ENCODE measurements at regions not wholly inside any gene's neighbourhood (a gene's known extent, or its start where the extent isn't known, plus 50 kb on each side); places are given as distances from the start of the nearest gene placed in this dataset.

- H3K36me3 ChIP-seq (ENCODE audit: control insufficient read depth, insufficient read depth, low read length), result no peaks in the 10 kb centered on the region
- no peak overlapping the region for H3K4me3 ChIP-seq (ENCODE audit: extremely low read depth, insufficient read depth, low read length, poor library complexity, severe bottlenecking)
- no peak overlapping the region for H3K27ac ChIP-seq (ENCODE audit: low read depth, low read length, severe bottlenecking)
- H3K4me1 ChIP-seq (ENCODE audit: control insufficient read depth, insufficient read depth, low read length, poor library complexity, severe bottlenecking), result peaks cover 5% of the 10 kb centered on the region
- no peaks in the 10 kb centered on the region for H3K9me3 ChIP-seq (ENCODE audit: control insufficient read depth, low read length)
- WGBS, 2 experiments (ENCODE audit: insufficient coverage in 2 of 2), result no CpG with 5 or more reads among the region's 2 CpGs
Observed at GRCh38 chr6:112785408-112785807, 438.3 kb downstream of the RFPL4B start.

- 100% methylated on average over 2 of the region's 2 CpGs; no CpG with 5 or more reads in 1 of the 2 experiments for WGBS, 2 experiments (ENCODE audit: insufficient coverage in 2 of 2)
- Histone ChIP-seq H3K4me3 (ENCODE audit: extremely low read depth, insufficient read depth, low read length, poor library complexity, severe bottlenecking) (no peak overlapping the region), H3K9me3 (ENCODE audit: control insufficient read depth, low read length) (no peaks in the 10 kb centered on the region)
Observed at GRCh38 chr6:112786801-112787200, 439.7 kb downstream of the RFPL4B start.

GRCh38 chr6:112787371-112787770, 440.2 kb downstream of the RFPL4B start:
- WGBS, 2 experiments (ENCODE audit: insufficient coverage in 2 of 2), result 91 to 100% methylated on average over 1 to 4 of the region's 6 CpGs
- Histone ChIP-seq H3K4me3 (ENCODE audit: extremely low read depth, insufficient read depth, low read length, poor library complexity, severe bottlenecking) (no peak overlapping the region), H3K27ac (ENCODE audit: low read depth, low read length, severe bottlenecking) (no peak overlapping the region), H3K9me3 (ENCODE audit: control insufficient read depth, low read length) (no peaks in the 10 kb centered on the region), H3K36me3 (ENCODE audit: control insufficient read depth, insufficient read depth, low read length) (no peaks in the 10 kb centered on the region), H3K4me1 (ENCODE audit: control insufficient read depth, insufficient read depth, low read length, poor library complexity, severe bottlenecking) (no peaks in the 10 kb centered on the region)

More at GRCh38 chr6:112786801-112787200, 439.7 kb downstream of the RFPL4B start:
- Histone ChIP-seq H3K27ac (ENCODE audit: low read depth, low read length, severe bottlenecking) (no peak overlapping the region), H3K36me3 (ENCODE audit: control insufficient read depth, insufficient read depth, low read length) (no peaks in the 10 kb centered on the region), H3K4me1 (ENCODE audit: control insufficient read depth, insufficient read depth, low read length, poor library complexity, severe bottlenecking) (no peaks in the 10 kb centered on the region)

- whole genome bisulfite sequencing, 2 experiments (ENCODE audit: insufficient coverage in 2 of 2), result no CpG with 5 or more reads among the region's 1 CpG
- Histone ChIP-seq H3K27ac (ENCODE audit: low read depth, low read length, severe bottlenecking) (no peak overlapping the region), H3K4me1 (ENCODE audit: control insufficient read depth, insufficient read depth, low read length, poor library complexity, severe bottlenecking) (no peaks in the 10 kb centered on the region), H3K9me3 (ENCODE audit: control insufficient read depth, low read length) (no peaks in the 10 kb centered on the region), H3K4me3 (ENCODE audit: extremely low read depth, insufficient read depth, low read length, poor library complexity, severe bottlenecking) (no peak overlapping the region), H3K36me3 (ENCODE audit: control insufficient read depth, insufficient read depth, low read length) (no peaks in the 10 kb centered on the region)
Observed at GRCh38 chr6:112795316-112795715, 448.2 kb downstream of the RFPL4B start.

- WGBS, 2 experiments (ENCODE audit: insufficient coverage in 2 of 2), result no CpG with 5 or more reads among the region's 1 CpG
- Histone ChIP-seq H3K4me3 (ENCODE audit: extremely low read depth, insufficient read depth, low read length, poor library complexity, severe bottlenecking) (no peak overlapping the region), H3K4me1 (ENCODE audit: control insufficient read depth, insufficient read depth, low read length, poor library complexity, severe bottlenecking) (peaks cover 4% of the 10 kb centered on the region), H3K9me3 (ENCODE audit: control insufficient read depth, low read length) (no peaks in the 10 kb centered on the region), H3K27ac (ENCODE audit: low read depth, low read length, severe bottlenecking) (no peak overlapping the region), H3K36me3 (ENCODE audit: control insufficient read depth, insufficient read depth, low read length) (no peaks in the 10 kb centered on the region)
Observed at GRCh38 chr6:112796712-112797111, 449.6 kb downstream of the RFPL4B start.

GRCh38 chr6:112799889-112800288, 452.8 kb downstream of the RFPL4B start:
- 50 to 63% methylated on average over 1 of the region's 1 CpG for WGBS, 2 experiments (ENCODE audit: insufficient coverage in 2 of 2)
- Histone ChIP-seq H3K27ac (ENCODE audit: low read depth, low read length, severe bottlenecking) (no peak overlapping the region), H3K36me3 (ENCODE audit: control insufficient read depth, insufficient read depth, low read length) (no peaks in the 10 kb centered on the region), H3K4me1 (ENCODE audit: control insufficient read depth, insufficient read depth, low read length, poor library complexity, severe bottlenecking) (peaks cover 5% of the 10 kb centered on the region), H3K9me3 (ENCODE audit: control insufficient read depth, low read length) (no peaks in the 10 kb centered on the region), H3K4me3 (ENCODE audit: extremely low read depth, insufficient read depth, low read length, poor library complexity, severe bottlenecking) (no peak overlapping the region)

GRCh38 chr6:112800439-112800838, 453.3 kb downstream of the RFPL4B start:
- H3K9me3 ChIP-seq (ENCODE audit: control insufficient read depth, low read length), result no peaks in the 10 kb centered on the region
- H3K4me3 ChIP-seq (ENCODE audit: extremely low read depth, insufficient read depth, low read length, poor library complexity, severe bottlenecking), result no peak overlapping the region
- H3K4me1 ChIP-seq (ENCODE audit: control insufficient read depth, insufficient read depth, low read length, poor library complexity, severe bottlenecking), result peaks cover 5% of the 10 kb centered on the region
- no peaks in the 10 kb centered on the region for H3K36me3 ChIP-seq (ENCODE audit: control insufficient read depth, insufficient read depth, low read length)
- no peak overlapping the region for H3K27ac ChIP-seq (ENCODE audit: low read depth, low read length, severe bottlenecking)
- no CpG with 5 or more reads among the region's 1 CpG for WGBS, 2 experiments (ENCODE audit: insufficient coverage in 2 of 2)

- Histone ChIP-seq H3K9me3 (ENCODE audit: control insufficient read depth, low read length) (no peaks in the 10 kb centered on the region), H3K27ac (ENCODE audit: low read depth, low read length, severe bottlenecking) (no peak overlapping the region), H3K36me3 (ENCODE audit: control insufficient read depth, insufficient read depth, low read length) (no peaks in the 10 kb centered on the region), H3K4me1 (ENCODE audit: control insufficient read depth, insufficient read depth, low read length, poor library complexity, severe bottlenecking) (peaks cover 5% of the 10 kb centered on the region), H3K4me3 (ENCODE audit: extremely low read depth, insufficient read depth, low read length, poor library complexity, severe bottlenecking) (no peak overlapping the region)
- WGBS, 2 experiments (ENCODE audit: insufficient coverage in 2 of 2), result no CpG with 5 or more reads among the region's 1 CpG
Observed at GRCh38 chr6:112800916-112801315, 453.8 kb downstream of the RFPL4B start.

- H3K4me3 ChIP-seq (ENCODE audit: extremely low read depth, insufficient read depth, low read length, poor library complexity, severe bottlenecking), result no peak overlapping the region
- no peaks in the 10 kb centered on the region for H3K9me3 ChIP-seq (ENCODE audit: control insufficient read depth, low read length)
- no peak overlapping the region for H3K27ac ChIP-seq (ENCODE audit: low read depth, low read length, severe bottlenecking)
- 86% methylated on average over 2 of the region's 3 CpGs; no CpG with 5 or more reads in 1 of the 2 experiments for WGBS, 2 experiments (ENCODE audit: insufficient coverage in 2 of 2)
- H3K4me1 ChIP-seq (ENCODE audit: control insufficient read depth, insufficient read depth, low read length, poor library complexity, severe bottlenecking), result peaks cover 5% of the 10 kb centered on the region
- no peaks in the 10 kb centered on the region for H3K36me3 ChIP-seq (ENCODE audit: control insufficient read depth, insufficient read depth, low read length)
Observed at GRCh38 chr6:112801468-112802080, 454.4 kb downstream of the RFPL4B start.

- no CpG with 5 or more reads among the region's 1 CpG for WGBS, 2 experiments (ENCODE audit: insufficient coverage in 2 of 2)
- Histone ChIP-seq H3K27ac (ENCODE audit: low read depth, low read length, severe bottlenecking) (no peak overlapping the region), H3K9me3 (ENCODE audit: control insufficient read depth, low read length) (no peaks in the 10 kb centered on the region), H3K36me3 (ENCODE audit: control insufficient read depth, insufficient read depth, low read length) (no peaks in the 10 kb centered on the region), H3K4me3 (ENCODE audit: extremely low read depth, insufficient read depth, low read length, poor library complexity, severe bottlenecking) (no peak overlapping the region), H3K4me1 (ENCODE audit: control insufficient read depth, insufficient read depth, low read length, poor library complexity, severe bottlenecking) (peaks cover 5% of the 10 kb centered on the region)
Observed at GRCh38 chr6:112802144-112802543, 455.0 kb downstream of the RFPL4B start.

GRCh38 chr6:112804638-112805330, 457.7 kb downstream of the RFPL4B start:
- H3K4me3 ChIP-seq (ENCODE audit: extremely low read depth, insufficient read depth, low read length, poor library complexity, severe bottlenecking), result no peak overlapping the region
- 100% methylated on average over 1 to 2 of the region's 6 CpGs for WGBS, 2 experiments (ENCODE audit: insufficient coverage in 2 of 2)
- H3K4me1 ChIP-seq (ENCODE audit: control insufficient read depth, insufficient read depth, low read length, poor library complexity, severe bottlenecking), result peaks cover 5% of the 10 kb centered on the region
- H3K9me3 ChIP-seq (ENCODE audit: control insufficient read depth, low read length), result no peaks in the 10 kb centered on the region
- no peaks in the 10 kb centered on the region for H3K36me3 ChIP-seq (ENCODE audit: control insufficient read depth, insufficient read depth, low read length)
- no peak overlapping the region for H3K27ac ChIP-seq (ENCODE audit: low read depth, low read length, severe bottlenecking)
